GM23338 (cell line): ENCODE measurements at regions not wholly inside any gene's neighbourhood (a gene's known extent, or its start where the extent isn't known, plus 50 kb on each side); places are given as distances from the start of the nearest gene placed in this dataset.

Source experiments
- ATAC-seq: fragments of 200-7000 bp; cut with Tn5 transposase; 3 replicates; pipeline ENCODE4 v1.9.1; 2020
- DNase-seq: peaks from one replicate; pipeline ENCODE4 v3.0.0-alpha.2; 2015; ENCODE audit warnings: low spot score
- H2AFZ ChIP-seq: fragments of 200-600 bp; sonication (generic); 2 replicates; pipeline ENCODE4 v1.8.0; 2016; ENCODE audit warnings: antibody characterized with exemption, mild to moderate bottlenecking, moderate library complexity
- H3F3A ChIP-seq: fragments of 200-600 bp; sonication (generic); replicated peaks from 2 replicates; pipeline ENCODE4 v1.8.0; 2017; ENCODE audit warnings: antibody characterized with exemption, mixed run types, low read depth
- H3K27ac ChIP-seq: fragments of 200-600 bp; sonication (generic); 2 replicates; pipeline ENCODE4 v1.6.1; 2016; ENCODE audit warnings: low read depth
- H3K27me3 ChIP-seq: fragments of 200-600 bp; sonication (generic); 2 replicates; pipeline ENCODE4 v1.8.0; 2016; ENCODE audit warnings: mild to moderate bottlenecking, mixed run types, moderate library complexity; ENCODE audit not compliant: insufficient read depth
- H3K36me3 ChIP-seq: fragments of 200-600 bp; sonication (generic); 2 replicates; pipeline ENCODE4 v1.8.0; 2016; ENCODE audit warnings: mild to moderate bottlenecking; ENCODE audit not compliant: insufficient read depth
- H3K4me1 ChIP-seq: fragments of 200-600 bp; sonication (generic); 2 replicates; pipeline ENCODE4 v1.8.0; 2016; ENCODE audit warnings: mild to moderate bottlenecking, moderate library complexity; ENCODE audit not compliant: insufficient read depth
- H3K4me2 ChIP-seq: fragments of 200-600 bp; sonication (generic); 2 replicates; pipeline ENCODE4 v1.7.1; 2017; ENCODE audit warnings: mixed run types
- H3K4me3 ChIP-seq: fragments of 200-600 bp; sonication (generic); 2 replicates; pipeline ENCODE4 v1.6.1; 2016; ENCODE audit warnings: mixed run types
- H3K79me2 ChIP-seq: fragments of 200-600 bp; sonication (generic); replicated peaks from 2 replicates; pipeline ENCODE4 v1.8.0; 2017; ENCODE audit warnings: mild to moderate bottlenecking; ENCODE audit not compliant: insufficient read depth
- H3K9me2 ChIP-seq: fragments of 200-600 bp; sonication (generic); 2 replicates; pipeline ENCODE4 v1.8.0; 2017; ENCODE audit not compliant: insufficient read depth
- H4K20me1 ChIP-seq: fragments of 200-600 bp; sonication (generic); replicated peaks from 2 replicates; pipeline ENCODE4 v1.8.0; 2017; ENCODE audit warnings: mild to moderate bottlenecking; ENCODE audit not compliant: insufficient read depth
- H3K27ac Mint-ChIP-seq: 2 replicates; pipeline ENCODE4 v1.8.0; 2020; ENCODE audit warnings: inconsistent platforms, mild to moderate bottlenecking, moderate library complexity, mixed read lengths
- H3K27me3 Mint-ChIP-seq: 3 replicates; pipeline ENCODE4 v1.8.0; 2022; ENCODE audit warnings: low read depth, mild to moderate bottlenecking, moderate library complexity, mixed read lengths, inconsistent platforms; ENCODE audit not compliant: insufficient read depth, poor library complexity
- H3K36me3 Mint-ChIP-seq: 3 replicates; pipeline ENCODE4 v1.8.0; 2021; ENCODE audit warnings: low read depth, mild to moderate bottlenecking, inconsistent platforms, moderate library complexity, mixed read lengths
- H3K4me1 Mint-ChIP-seq: 3 replicates; pipeline ENCODE4 v1.8.0; 2020; ENCODE audit warnings: mild to moderate bottlenecking, inconsistent platforms, mixed read lengths
- H3K4me3 Mint-ChIP-seq: 3 replicates; pipeline ENCODE4 v1.8.0; 2021; ENCODE audit warnings: moderate library complexity, mild to moderate bottlenecking, inconsistent platforms, mixed read lengths
- H3K9me3 Mint-ChIP-seq: 3 replicates; pipeline ENCODE4 v1.8.0; 2020; ENCODE audit warnings: moderate library complexity, mild to moderate bottlenecking, inconsistent platforms, mixed read lengths
- CREB1 ChIP-seq: fragments of 250-450 bp; sonication (Bioruptor Pico); IDR thresholded peaks from 2 replicates; pipeline ENCODE4 v1.5.0; 2020; ENCODE audit warnings: low read depth, mild to moderate bottlenecking, moderate library complexity
- EZH2 ChIP-seq: fragments of 200-600 bp; sonication (generic); IDR thresholded peaks from one replicate; pipeline ENCODE4 v1.8.0; 2017; ENCODE audit warnings: antibody characterized with exemption, mild to moderate bottlenecking, low read depth; ENCODE audit not compliant: unreplicated experiment
- EZH2phosphoT487 ChIP-seq: fragments of 200-600 bp; sonication (generic); IDR thresholded peaks from one replicate; pipeline ENCODE4 v1.8.1; 2018; ENCODE audit warnings: antibody characterized with exemption; ENCODE audit not compliant: unreplicated experiment
- JUNB ChIP-seq: IDR thresholded peaks from one replicate; pipeline ENCODE4 v1.6.1; 2016; ENCODE audit warnings: antibody characterized with exemption; ENCODE audit not compliant: unreplicated experiment
- NANOG ChIP-seq: IDR thresholded peaks from 2 replicates; pipeline ENCODE4 v1.6.1; 2016; ENCODE audit warnings: antibody characterized with exemption, borderline replicate concordance
- POLR2AphosphoS5 ChIP-seq: IDR thresholded peaks from 2 replicates; pipeline ENCODE4 v1.6.1; 2016; ENCODE audit warnings: antibody characterized with exemption, low read depth
- STAT1 ChIP-seq: IDR thresholded peaks from one replicate; pipeline ENCODE4 v1.6.1; 2016; ENCODE audit warnings: antibody characterized with exemption; ENCODE audit not compliant: unreplicated experiment
- ZNF114 ChIP-seq: fragments of 250-450 bp; sonication (Bioruptor Pico); IDR thresholded peaks from 2 replicates; pipeline ENCODE4 v1.5.0; 2020; ENCODE audit warnings: mild to moderate bottlenecking, moderate library complexity
- ZNF331 ChIP-seq: fragments of 250-450 bp; sonication (Bioruptor Pico); IDR thresholded peaks from 2 replicates; pipeline ENCODE4 v1.5.0; 2020; ENCODE audit warnings: low read depth, mild to moderate bottlenecking, moderate library complexity
- TF ChIP-seq, protein P1 (sequence below): IDR thresholded peaks from 2 replicates; pipeline ENCODE4 v1.6.1; 2016; ENCODE audit warnings: antibody characterized with exemption
- TF ChIP-seq, protein P2 (sequence below): fragments of 250-450 bp; sonication (Bioruptor Pico); IDR thresholded peaks from 2 replicates; pipeline ENCODE4 v1.5.0; 2020; ENCODE audit warnings: mild to moderate bottlenecking, moderate library complexity
- TF ChIP-seq, protein P3 (sequence below), 2 experiments: fragments of 200-600 bp in 1 of 2; sonication (generic) in 1 of 2; conservative IDR thresholded peaks; 2 replicates each; pipeline versions ENCODE4 v1.5.1 to v1.6.1; 2016 to 2017; ENCODE audit warnings: antibody characterized with exemption in 2 of 2, low read depth in 2 of 2, mild to moderate bottlenecking in 2 of 2, moderate library complexity in 1 of 2

DNA sequence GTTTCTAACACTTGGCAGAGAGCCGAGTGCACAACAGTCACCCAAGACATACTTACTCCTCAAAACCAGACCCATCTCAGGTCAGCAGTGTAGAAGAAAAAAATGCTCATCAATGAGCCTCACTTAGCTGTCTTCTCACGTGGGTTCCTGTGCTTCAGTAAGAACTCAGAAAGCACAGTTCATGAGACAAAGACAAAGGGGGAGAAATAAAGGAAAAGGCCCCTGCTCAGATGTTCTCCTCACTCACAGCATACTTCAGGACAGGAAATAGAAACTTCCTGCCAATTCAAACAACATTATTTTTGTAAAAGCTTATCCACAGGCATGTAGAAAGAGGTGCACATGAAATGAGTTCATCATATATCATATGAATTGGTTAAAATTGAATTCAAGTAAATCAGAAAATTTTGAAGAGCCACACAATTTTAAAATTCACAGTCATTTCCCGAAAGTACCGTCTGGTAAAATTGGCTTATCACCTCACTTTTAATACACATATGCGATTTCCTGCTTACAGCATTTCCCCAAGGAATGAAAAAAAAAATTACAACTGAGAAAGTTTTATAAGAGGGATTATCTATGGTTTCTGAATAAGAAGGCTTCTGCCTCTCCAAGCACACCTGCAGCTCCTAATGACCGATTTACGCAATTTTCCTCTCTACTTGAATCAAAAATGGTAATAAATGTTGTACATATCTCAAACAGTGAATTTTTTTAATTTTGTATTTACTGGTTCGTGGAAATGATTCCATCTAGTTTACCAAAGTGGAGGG, 328.3 kb downstream of the TMEM167A start:
- DNase-seq, result no peak
- no peaks in the 10 kb centered on the region for H3K79me2 ChIP-seq
- no peaks in the 10 kb centered on the region for H3F3A ChIP-seq
- H2AFZ ChIP-seq, result no peak overlapping the region
- no peak overlapping the region; the same call in 1 of the 2 replicates for H3K27ac Mint-ChIP-seq
- no peak overlapping the region for H3K4me2 ChIP-seq
- no peaks in the 10 kb centered on the region for H3K27me3 ChIP-seq
- H3K4me1 Mint-ChIP-seq, result no peaks in the 10 kb centered on the region
- no peaks in the 10 kb centered on the region for H3K9me2 ChIP-seq
- no peaks in the 10 kb centered on the region for H3K36me3 ChIP-seq
- H3K36me3 Mint-ChIP-seq, result no peaks in the 10 kb centered on the region
- H3K9me3 Mint-ChIP-seq, result peaks cover 4% of the 10 kb centered on the region; the same call in 1 of the 3 replicates
- no peak for ATAC-seq
- H4K20me1 ChIP-seq, result no peaks in the 10 kb centered on the region
- H3K4me3 ChIP-seq, result no peak overlapping the region
- H3K27ac ChIP-seq, result no peak overlapping the region
- no peak for TF ChIP-seq EZH2phosphoT487
- TF ChIP-seq NANOG, result no peak
- TF ChIP-seq ZNF331 (CRISPR knock-in tag), result no peak
- no peak for TF ChIP-seq STAT1
- no peak for TF ChIP-seq CREB1
- no peak for TF ChIP-seq POLR2AphosphoS5
- TF ChIP-seq, protein P1, sequence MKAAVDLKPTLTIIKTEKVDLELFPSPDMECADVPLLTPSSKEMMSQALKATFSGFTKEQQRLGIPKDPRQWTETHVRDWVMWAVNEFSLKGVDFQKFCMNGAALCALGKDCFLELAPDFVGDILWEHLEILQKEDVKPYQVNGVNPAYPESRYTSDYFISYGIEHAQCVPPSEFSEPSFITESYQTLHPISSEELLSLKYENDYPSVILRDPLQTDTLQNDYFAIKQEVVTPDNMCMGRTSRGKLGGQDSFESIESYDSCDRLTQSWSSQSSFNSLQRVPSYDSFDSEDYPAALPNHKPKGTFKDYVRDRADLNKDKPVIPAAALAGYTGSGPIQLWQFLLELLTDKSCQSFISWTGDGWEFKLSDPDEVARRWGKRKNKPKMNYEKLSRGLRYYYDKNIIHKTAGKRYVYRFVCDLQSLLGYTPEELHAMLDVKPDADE, result no peak
- TF ChIP-seq, protein P2, sequence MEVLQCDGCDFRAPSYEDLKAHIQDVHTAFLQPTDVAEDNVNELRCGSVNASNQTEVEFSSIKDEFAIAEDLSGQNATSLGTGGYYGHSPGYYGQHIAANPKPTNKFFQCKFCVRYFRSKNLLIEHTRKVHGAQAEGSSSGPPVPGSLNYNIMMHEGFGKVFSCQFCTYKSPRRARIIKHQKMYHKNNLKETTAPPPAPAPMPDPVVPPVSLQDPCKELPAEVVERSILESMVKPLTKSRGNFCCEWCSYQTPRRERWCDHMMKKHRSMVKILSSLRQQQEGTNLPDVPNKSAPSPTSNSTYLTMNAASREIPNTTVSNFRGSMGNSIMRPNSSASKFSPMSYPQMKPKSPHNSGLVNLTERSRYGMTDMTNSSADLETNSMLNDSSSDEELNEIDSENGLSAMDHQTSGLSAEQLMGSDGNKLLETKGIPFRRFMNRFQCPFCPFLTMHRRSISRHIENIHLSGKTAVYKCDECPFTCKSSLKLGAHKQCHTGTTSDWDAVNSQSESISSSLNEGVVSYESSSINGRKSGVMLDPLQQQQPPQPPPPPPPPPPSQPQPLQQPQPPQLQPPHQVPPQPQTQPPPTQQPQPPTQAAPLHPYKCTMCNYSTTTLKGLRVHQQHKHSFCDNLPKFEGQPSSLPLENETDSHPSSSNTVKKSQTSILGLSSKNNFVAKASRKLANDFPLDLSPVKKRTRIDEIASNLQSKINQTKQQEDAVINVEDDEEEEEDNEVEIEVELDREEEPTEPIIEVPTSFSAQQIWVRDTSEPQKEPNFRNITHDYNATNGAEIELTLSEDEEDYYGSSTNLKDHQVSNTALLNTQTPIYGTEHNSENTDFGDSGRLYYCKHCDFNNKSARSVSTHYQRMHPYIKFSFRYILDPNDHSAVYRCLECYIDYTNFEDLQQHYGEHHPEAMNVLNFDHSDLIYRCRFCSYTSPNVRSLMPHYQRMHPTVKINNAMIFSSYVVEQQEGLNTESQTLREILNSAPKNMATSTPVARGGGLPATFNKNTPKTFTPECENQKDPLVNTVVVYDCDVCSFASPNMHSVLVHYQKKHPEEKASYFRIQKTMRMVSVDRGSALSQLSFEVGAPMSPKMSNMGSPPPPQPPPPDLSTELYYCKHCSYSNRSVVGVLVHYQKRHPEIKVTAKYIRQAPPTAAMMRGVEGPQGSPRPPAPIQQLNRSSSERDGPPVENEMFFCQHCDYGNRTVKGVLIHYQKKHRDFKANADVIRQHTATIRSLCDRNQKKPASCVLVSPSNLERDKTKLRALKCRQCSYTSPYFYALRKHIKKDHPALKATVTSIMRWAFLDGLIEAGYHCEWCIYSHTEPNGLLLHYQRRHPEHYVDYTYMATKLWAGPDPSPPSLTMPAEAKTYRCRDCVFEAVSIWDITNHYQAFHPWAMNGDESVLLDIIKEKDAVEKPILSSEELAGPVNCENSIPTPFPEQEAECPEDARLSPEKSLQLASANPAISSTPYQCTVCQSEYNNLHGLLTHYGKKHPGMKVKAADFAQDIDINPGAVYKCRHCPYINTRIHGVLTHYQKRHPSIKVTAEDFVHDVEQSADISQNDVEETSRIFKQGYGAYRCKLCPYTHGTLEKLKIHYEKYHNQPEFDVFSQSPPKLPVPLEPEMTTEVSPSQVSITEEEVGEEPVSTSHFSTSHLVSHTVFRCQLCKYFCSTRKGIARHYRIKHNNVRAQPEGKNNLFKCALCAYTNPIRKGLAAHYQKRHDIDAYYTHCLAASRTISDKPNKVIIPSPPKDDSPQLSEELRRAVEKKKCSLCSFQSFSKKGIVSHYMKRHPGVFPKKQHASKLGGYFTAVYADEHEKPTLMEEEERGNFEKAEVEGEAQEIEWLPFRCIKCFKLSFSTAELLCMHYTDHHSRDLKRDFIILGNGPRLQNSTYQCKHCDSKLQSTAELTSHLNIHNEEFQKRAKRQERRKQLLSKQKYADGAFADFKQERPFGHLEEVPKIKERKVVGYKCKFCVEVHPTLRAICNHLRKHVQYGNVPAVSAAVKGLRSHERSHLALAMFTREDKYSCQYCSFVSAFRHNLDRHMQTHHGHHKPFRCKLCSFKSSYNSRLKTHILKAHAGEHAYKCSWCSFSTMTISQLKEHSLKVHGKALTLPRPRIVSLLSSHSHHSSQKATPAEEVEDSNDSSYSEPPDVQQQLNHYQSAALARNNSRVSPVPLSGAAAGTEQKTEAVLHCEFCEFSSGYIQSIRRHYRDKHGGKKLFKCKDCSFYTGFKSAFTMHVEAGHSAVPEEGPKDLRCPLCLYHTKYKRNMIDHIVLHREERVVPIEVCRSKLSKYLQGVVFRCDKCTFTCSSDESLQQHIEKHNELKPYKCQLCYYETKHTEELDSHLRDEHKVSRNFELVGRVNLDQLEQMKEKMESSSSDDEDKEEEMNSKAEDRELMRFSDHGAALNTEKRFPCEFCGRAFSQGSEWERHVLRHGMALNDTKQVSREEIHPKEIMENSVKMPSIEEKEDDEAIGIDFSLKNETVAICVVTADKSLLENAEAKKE (CRISPR knock-in tag), result no peak
- TF ChIP-seq, protein P3, sequence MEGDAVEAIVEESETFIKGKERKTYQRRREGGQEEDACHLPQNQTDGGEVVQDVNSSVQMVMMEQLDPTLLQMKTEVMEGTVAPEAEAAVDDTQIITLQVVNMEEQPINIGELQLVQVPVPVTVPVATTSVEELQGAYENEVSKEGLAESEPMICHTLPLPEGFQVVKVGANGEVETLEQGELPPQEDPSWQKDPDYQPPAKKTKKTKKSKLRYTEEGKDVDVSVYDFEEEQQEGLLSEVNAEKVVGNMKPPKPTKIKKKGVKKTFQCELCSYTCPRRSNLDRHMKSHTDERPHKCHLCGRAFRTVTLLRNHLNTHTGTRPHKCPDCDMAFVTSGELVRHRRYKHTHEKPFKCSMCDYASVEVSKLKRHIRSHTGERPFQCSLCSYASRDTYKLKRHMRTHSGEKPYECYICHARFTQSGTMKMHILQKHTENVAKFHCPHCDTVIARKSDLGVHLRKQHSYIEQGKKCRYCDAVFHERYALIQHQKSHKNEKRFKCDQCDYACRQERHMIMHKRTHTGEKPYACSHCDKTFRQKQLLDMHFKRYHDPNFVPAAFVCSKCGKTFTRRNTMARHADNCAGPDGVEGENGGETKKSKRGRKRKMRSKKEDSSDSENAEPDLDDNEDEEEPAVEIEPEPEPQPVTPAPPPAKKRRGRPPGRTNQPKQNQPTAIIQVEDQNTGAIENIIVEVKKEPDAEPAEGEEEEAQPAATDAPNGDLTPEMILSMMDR (conservative IDR thresholded peaks at IDR 0.05; ENCODE audit: low read depth in 2 of 2), result no peak
- no peak for TF ChIP-seq JUNB
- no peak for TF ChIP-seq ZNF114
- TF ChIP-seq EZH2, result no peak
- H3K27me3 Mint-ChIP-seq, result peaks cover 2% of the 10 kb centered on the region
- no peaks in the 10 kb centered on the region for H3K4me1 ChIP-seq
- H3K4me3 Mint-ChIP-seq, result no peak overlapping the region
